ENCODE measurements at regions not wholly inside any gene's neighbourhood (a gene's known extent, or its start where the extent isn't known, plus 50 kb on each side); places are given as distances from the start of the nearest gene placed in this dataset.

DNA sequence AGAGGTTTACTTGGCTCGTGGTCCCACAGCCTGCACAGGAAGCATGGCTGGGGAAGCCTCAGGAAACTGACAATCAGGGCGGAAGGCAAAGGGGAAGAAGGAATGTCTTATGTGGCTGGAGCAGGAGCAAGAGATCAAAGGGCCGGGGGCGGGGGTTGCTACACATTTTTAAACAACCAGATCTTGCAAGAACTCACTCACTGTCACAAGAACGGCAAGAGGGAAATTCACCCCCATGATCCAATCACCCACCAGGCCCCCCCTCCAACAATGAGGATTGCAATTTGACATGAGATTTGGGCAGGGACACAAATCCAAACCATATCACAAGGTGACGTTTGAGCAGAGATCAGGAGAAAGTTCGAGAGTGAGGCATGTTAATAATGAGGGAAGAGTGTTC, 163.7 kb upstream of the RPH3A start:
- no peak for TF ChIP-seq EZH2 (IDR thresholded peaks at IDR 0.05; ENCODE audit: low read length, unreplicated experiment)
- TF ChIP-seq, protein P1, sequence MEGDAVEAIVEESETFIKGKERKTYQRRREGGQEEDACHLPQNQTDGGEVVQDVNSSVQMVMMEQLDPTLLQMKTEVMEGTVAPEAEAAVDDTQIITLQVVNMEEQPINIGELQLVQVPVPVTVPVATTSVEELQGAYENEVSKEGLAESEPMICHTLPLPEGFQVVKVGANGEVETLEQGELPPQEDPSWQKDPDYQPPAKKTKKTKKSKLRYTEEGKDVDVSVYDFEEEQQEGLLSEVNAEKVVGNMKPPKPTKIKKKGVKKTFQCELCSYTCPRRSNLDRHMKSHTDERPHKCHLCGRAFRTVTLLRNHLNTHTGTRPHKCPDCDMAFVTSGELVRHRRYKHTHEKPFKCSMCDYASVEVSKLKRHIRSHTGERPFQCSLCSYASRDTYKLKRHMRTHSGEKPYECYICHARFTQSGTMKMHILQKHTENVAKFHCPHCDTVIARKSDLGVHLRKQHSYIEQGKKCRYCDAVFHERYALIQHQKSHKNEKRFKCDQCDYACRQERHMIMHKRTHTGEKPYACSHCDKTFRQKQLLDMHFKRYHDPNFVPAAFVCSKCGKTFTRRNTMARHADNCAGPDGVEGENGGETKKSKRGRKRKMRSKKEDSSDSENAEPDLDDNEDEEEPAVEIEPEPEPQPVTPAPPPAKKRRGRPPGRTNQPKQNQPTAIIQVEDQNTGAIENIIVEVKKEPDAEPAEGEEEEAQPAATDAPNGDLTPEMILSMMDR (conservative IDR thresholded peaks at IDR 0.05; ENCODE audit: low read depth, low read length), result no peak

All from PC-3 (cell line).